K562 (cell line): ENCODE measurements at regions not wholly inside any gene's neighbourhood (a gene's known extent, or its start where the extent isn't known, plus 50 kb on each side); places are given as distances from the start of the nearest gene placed in this dataset.

Experiments
- ATAC-seq: fragments of 200-7000 bp; cut with Tn5 transposase; 3 replicates; pipeline ENCODE4 v1.9.1; 2020; ENCODE audit warnings: moderate library complexity
- BruUV-seq: library from RNA; stranded (reverse); fragments of 400-500 nt; replicated peaks from 2 replicates; lab custom pipeline; 2021; lab: Mats Ljungman, UMichigan
- CTCF ChIA-PET: fragments of 300-600 bp; formaldehyde crosslinking; extraction: SDS; loops from one replicate; lab custom pipeline; 2021; ENCODE audit warnings: low intra/inter-chr PET ratio; lab: Yijun Ruan, JAX
- POLR2A ChIA-PET: fragments of 300-600, 350-650 bp; sonication (Branson Sonifier 250); formaldehyde crosslinking; extraction: SDS; loops from one replicate; lab custom pipeline; 2021; ENCODE audit warnings: antibody characterized with exemption, inconsistent platforms; lab: Yijun Ruan, JAX
- DNase-seq, 4 experiments: peaks; one replicate each; pipeline versions ENCODE4 v3.0.0 to v3.0.0-alpha.2; 2011 to 2018; ENCODE audit warnings: low spot score in 3 of 4, mixed read lengths in 3 of 4; ENCODE audit errors: extremely low read depth in 1 of 4
- FAIRE-seq: peaks from 2 replicates; lab custom pipeline; 2011; peaks lifted over from hg19 to GRCh38; lab: Jason Lieb, UNC
- H2AFZ ChIP-seq: 2 replicates; pipeline ENCODE4 v1.6.0; 2011; ENCODE audit warnings: low read depth, low read length, control low read depth, inconsistent platforms
- H3K27ac ChIP-seq: fragments of 200-600 bp; 3 replicates; pipeline ENCODE4 v1.8.0; 2011; ENCODE audit warnings: low read depth, mild to moderate bottlenecking, control low read depth, inconsistent platforms, low read length, moderate library complexity, mixed read lengths; ENCODE audit errors: extremely low read depth
- H3K27me3 ChIP-seq, 2 experiments: fragments of 300-600 bp in 1 of 2; 2 replicates in 1 of 2; 3 replicates in 1 of 2; pipeline versions ENCODE4 v1.6.0 to v1.8.0; 2011; ENCODE audit warnings: inconsistent platforms in 2 of 2, low read length in 2 of 2, mild to moderate bottlenecking in 1 of 2, mixed read lengths in 1 of 2, moderate library complexity in 1 of 2; ENCODE audit not compliant: control insufficient read depth in 2 of 2, insufficient read depth in 2 of 2
- H3K36me3 ChIP-seq: fragments of 300-600 bp; 3 replicates; pipeline ENCODE4 v1.8.0; 2011; ENCODE audit warnings: mild to moderate bottlenecking, low read length, inconsistent platforms; ENCODE audit not compliant: control insufficient read depth, insufficient read depth
- H3K4me1 ChIP-seq, 2 experiments: fragments of 200-600 bp in 1 of 2; replicated peaks in 1 of 2; 2 replicates in 1 of 2; 3 replicates in 1 of 2; pipeline versions ENCODE4 v1.5.1 to v1.8.0; 2011; ENCODE audit warnings: inconsistent platforms in 2 of 2, low read length in 2 of 2, mild to moderate bottlenecking in 1 of 2, mixed read lengths in 1 of 2, moderate library complexity in 1 of 2; ENCODE audit not compliant: control insufficient read depth in 2 of 2, insufficient read depth in 2 of 2
- H3K4me2 ChIP-seq: 2 replicates; pipeline ENCODE4 v1.6.1; 2011; ENCODE audit warnings: low read length, control low read depth, inconsistent platforms, mixed read lengths; ENCODE audit not compliant: insufficient read depth
- H3K4me3 ChIP-seq: fragments of 200-600 bp; sonication (generic), shearing (Covaris generic); 2 replicates; pipeline ENCODE4 v1.5.1; 2016; ENCODE audit warnings: control low read depth, inconsistent platforms
- H3K79me2 ChIP-seq: fragments of 200-600 bp; 3 replicates; pipeline ENCODE4 v1.8.0; 2011; ENCODE audit warnings: low read length, inconsistent platforms; ENCODE audit not compliant: control insufficient read depth, insufficient read depth
- H3K9ac ChIP-seq, 2 experiments: 2 replicates each; pipeline versions ENCODE4 v1.6.0 to v1.6.1; 2011; ENCODE audit warnings: low read depth in 2 of 2, low read length in 2 of 2, control low read depth in 1 of 2, inconsistent platforms in 1 of 2, mild to moderate bottlenecking in 1 of 2, mixed read lengths in 1 of 2; ENCODE audit not compliant: insufficient read depth in 1 of 2
- H3K9me1 ChIP-seq: one replicate; pipeline ENCODE4 v1.6.0; 2011; ENCODE audit warnings: inconsistent platforms, mild to moderate bottlenecking, low read length, moderate library complexity; ENCODE audit not compliant: control insufficient read depth, insufficient read depth
- H3K9me3 ChIP-seq: replicated peaks from 2 replicates; pipeline ENCODE4 v1.5.1; 2011; ENCODE audit warnings: low read depth, low read length, inconsistent platforms; ENCODE audit not compliant: control insufficient read depth, insufficient read depth
- H4K20me1 ChIP-seq: replicated peaks from 2 replicates; pipeline ENCODE4 v1.6.1; 2011; ENCODE audit warnings: low read length, inconsistent platforms, mixed read lengths; ENCODE audit not compliant: control insufficient read depth, insufficient read depth
- EHMT2 ChIP-seq: fragments of 450-650 bp; IDR thresholded peaks from 2 replicates; pipeline ENCODE4 v1.6.1; 2018; ENCODE audit warnings: antibody characterized with exemption
- ERF ChIP-seq: fragments of 450-650 bp; formaldehyde crosslinking; IDR thresholded peaks from 2 replicates; pipeline ENCODE4 v1.4.0; 2020; ENCODE audit warnings: mild to moderate bottlenecking, mixed read lengths
- FOXK1 ChIP-seq: sonication (generic); formaldehyde crosslinking; IDR thresholded peaks from 2 replicates; pipeline ENCODE4 v1.8.0; 2022; ENCODE audit warnings: missing genetic modification reagents, mild to moderate bottlenecking, borderline replicate concordance
- JUN ChIP-seq, 2 experiments: sonication (generic) in 1 of 2; formaldehyde crosslinking in 1 of 2; IDR thresholded peaks; 2 replicates each; pipeline versions ENCODE4 v1.6.1 to v1.8.0; 2012 to 2022; ENCODE audit warnings: borderline replicate concordance in 2 of 2, mild to moderate bottlenecking in 2 of 2, improper control_type of control experiment in 1 of 2, low read depth in 1 of 2, low read length in 1 of 2, missing genetic modification reagents in 1 of 2
- L3MBTL2 ChIP-seq: fragments of 450-650 bp; IDR thresholded peaks from 2 replicates; pipeline ENCODE4 v1.6.1; 2016; ENCODE audit warnings: mild to moderate bottlenecking, moderate library complexity
- NEUROD1 ChIP-seq: fragments of 150-350 bp; IDR thresholded peaks from 2 replicates; pipeline ENCODE4 v1.6.1; 2014; ENCODE audit warnings: borderline replicate concordance, low read length, low read depth; ENCODE audit not compliant: partially characterized antibody
- POLR2B ChIP-seq: fragments of 450-650 bp; IDR thresholded peaks from 2 replicates; pipeline ENCODE4 v1.6.1; 2018; ENCODE audit warnings: low read depth; ENCODE audit not compliant: partially characterized antibody
- SIX5 ChIP-seq, 2 experiments: IDR thresholded peaks; 2 replicates each; pipeline ENCODE4 v1.6.1; 2011; ENCODE audit warnings: low read length in 2 of 2, borderline replicate concordance in 1 of 2, low read depth in 1 of 2, mild to moderate bottlenecking in 1 of 2, moderate library complexity in 1 of 2; ENCODE audit not compliant: insufficient read depth in 1 of 2
- TRIM24 ChIP-seq, 2 experiments: fragments of 450-650 bp; IDR thresholded peaks; 2 replicates each; pipeline ENCODE4 v1.6.1; 2016
- XRCC4 ChIP-seq: IDR thresholded peaks from one replicate; pipeline ENCODE4 v1.6.1; 2011; ENCODE audit not compliant: insufficient read depth, insufficient read length; ENCODE audit errors: extremely low read depth
- ZNF311 ChIP-seq: fragments of 250-450 bp; sonication (Bioruptor Pico); IDR thresholded peaks from 2 replicates; pipeline ENCODE4 v1.4.0; 2020; ENCODE audit warnings: mild to moderate bottlenecking, moderate library complexity
- WGBS: fragments of 100-300 bp; shearing (Covaris generic); methylation state at CpG from one replicate; pipeline ENCODE4 v1.1.6; 2016; ENCODE audit warnings: low coverage, mixed read lengths; ENCODE audit not compliant: insufficient coverage; ENCODE audit errors: missing lambda C conversion rate; 5-methylcytosine and 5-hydroxymethylcytosine counted together
- in situ Hi-C: fragments of 300-500 bp; cut with MboI; formaldehyde crosslinking; loops from 4 replicates; pipeline ENCODE4 v1.15.0; 2018; ENCODE audit warnings: inconsistent platforms, mixed read lengths
- intact Hi-C: fragments of 100-400 bp; cut with micrococcal nuclease; formaldehyde crosslinking; loops from 2 replicates; pipeline ENCODE4 v1.14.2; 2022
- TF ChIP-seq, protein P1 (sequence below): sonication (generic); formaldehyde crosslinking; IDR thresholded peaks from 2 replicates; pipeline ENCODE4 v1.8.1; 2022; ENCODE audit warnings: missing genetic modification reagents
- TF ChIP-seq, protein P2 (sequence below): sonication (generic); formaldehyde crosslinking; IDR thresholded peaks from 2 replicates; pipeline ENCODE4 v1.9.0; 2022; ENCODE audit warnings: mild to moderate bottlenecking, missing genetic modification reagents
- TF ChIP-seq, protein P3 (sequence below): fragments of 450-650 bp; formaldehyde crosslinking; IDR thresholded peaks from 2 replicates; pipeline ENCODE4 v1.4.0; 2020; ENCODE audit warnings: mild to moderate bottlenecking, moderate library complexity
- TF ChIP-seq, protein P4 (sequence below): IDR thresholded peaks from 2 replicates; pipeline ENCODE4 v1.6.1; 2011; ENCODE audit not compliant: insufficient read length; ENCODE audit errors: extremely low read depth
- TF ChIP-seq, protein P5 (sequence below): fragments of 450-650 bp; formaldehyde crosslinking; IDR thresholded peaks from 2 replicates; pipeline ENCODE4 v1.4.0; 2020; ENCODE audit warnings: mild to moderate bottlenecking, mixed read lengths

DNA sequence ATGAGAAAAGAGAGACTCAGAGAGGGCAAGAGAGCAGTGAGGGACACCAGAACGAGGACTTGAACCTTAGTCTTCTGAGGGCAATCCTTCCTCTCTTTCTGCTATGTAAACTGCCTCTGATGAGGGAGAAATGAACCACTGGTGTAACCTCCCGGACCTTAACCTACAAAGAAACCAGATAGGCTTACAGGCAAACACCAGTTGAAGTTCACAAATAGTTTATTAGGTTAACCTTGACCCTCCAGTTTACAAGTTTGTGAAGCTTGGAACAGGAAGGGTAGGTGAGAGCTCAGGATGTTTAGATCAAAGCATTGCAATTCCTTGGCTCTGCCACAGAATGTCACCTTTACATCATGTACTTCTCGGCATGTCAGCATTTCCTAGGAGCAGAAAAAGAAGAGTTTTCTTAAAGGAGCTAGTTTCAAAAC is 486.4 kb upstream of the SPRED2 start (continued):
- TF ChIP-seq SIX5 (IDR thresholded peaks at IDR 0.05; ENCODE audit: borderline replicate concordance in 1 of 2, insufficient read depth in 1 of 2, low read depth in 1 of 2, low read length in 2 of 2) (no peak), FOXK1 (CRISPR knock-in tag) (no peak)

DNA sequence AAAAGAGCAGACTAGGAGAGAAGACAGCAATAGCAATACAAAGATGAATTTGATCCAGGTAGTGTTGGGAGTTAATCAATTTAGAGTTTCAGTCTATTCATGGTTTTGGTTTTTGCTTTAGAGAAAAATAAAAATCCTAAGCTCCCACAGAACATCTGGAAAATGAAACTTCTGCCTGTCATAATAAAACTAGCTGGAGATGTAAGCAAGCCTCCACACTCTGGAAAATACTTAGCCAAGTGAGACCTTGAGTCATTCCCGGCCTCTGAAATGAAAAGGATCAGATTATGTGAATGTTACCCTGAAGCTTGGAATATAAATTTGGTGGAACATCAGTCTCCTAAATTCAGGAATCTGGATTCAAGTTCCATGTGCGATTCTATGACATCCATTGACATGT is 485.6 kb upstream of the SPRED2 start:
- Histone ChIP-seq H3K9me3 (no peaks in the 10 kb centered on the region), H3K9ac (no peak overlapping the region), H3K36me3 (no peaks in the 10 kb centered on the region), H3K9me1 (no peaks in the 10 kb centered on the region), H4K20me1 (no peaks in the 10 kb centered on the region), H3K27me3 (no peaks in the 10 kb centered on the region), H3K4me1 (peaks cover 5 to 10% of the 10 kb centered on the region in 2 experiments; a peak in 3 of 5 replicates), H3K4me2 (no peak overlapping the region), H2AFZ (no peak overlapping the region), H3K79me2 (no peaks in the 10 kb centered on the region), H3K27ac (no peak overlapping the region), H3K4me3 (no peak overlapping the region)
- 8% methylated on average over 2 of the region's 2 CpGs for whole genome bisulfite sequencing
- FAIRE-seq, result no peak
- no peak for DNase-seq
- ChIA-PET CTCF (no interaction called here), POLR2A (no interaction called here)
- ATAC-seq, result no peak
- in situ Hi-C loops (no loop called here), intact Hi-C loops (loop anchor here (10.0 kb wide), 1 partner anchor 657 kb away; no protein-coding TSS in a partner anchor)
- BruUV-seq, result no TSS peak
- TF ChIP-seq XRCC4 (no peak), POLR2B (no peak), L3MBTL2 (no peak), TRIM24 (IDR thresholded peaks at IDR 0.05) (no peak), ERF (CRISPR knock-in tag) (no peak), EHMT2 (no peak), NEUROD1 (no peak), ZNF311 (CRISPR knock-in tag) (no peak), JUN (IDR thresholded peaks at IDR 0.05; ENCODE audit: borderline replicate concordance, low read depth, low read length) (no peak), JUN (CRISPR knock-in tag; IDR thresholded peaks at IDR 0.05; ENCODE audit: borderline replicate concordance) (no peak)
- TF ChIP-seq, protein P1, sequence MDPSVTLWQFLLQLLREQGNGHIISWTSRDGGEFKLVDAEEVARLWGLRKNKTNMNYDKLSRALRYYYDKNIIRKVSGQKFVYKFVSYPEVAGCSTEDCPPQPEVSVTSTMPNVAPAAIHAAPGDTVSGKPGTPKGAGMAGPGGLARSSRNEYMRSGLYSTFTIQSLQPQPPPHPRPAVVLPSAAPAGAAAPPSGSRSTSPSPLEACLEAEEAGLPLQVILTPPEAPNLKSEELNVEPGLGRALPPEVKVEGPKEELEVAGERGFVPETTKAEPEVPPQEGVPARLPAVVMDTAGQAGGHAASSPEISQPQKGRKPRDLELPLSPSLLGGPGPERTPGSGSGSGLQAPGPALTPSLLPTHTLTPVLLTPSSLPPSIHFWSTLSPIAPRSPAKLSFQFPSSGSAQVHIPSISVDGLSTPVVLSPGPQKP, result no peak
- TF ChIP-seq, protein P2, sequence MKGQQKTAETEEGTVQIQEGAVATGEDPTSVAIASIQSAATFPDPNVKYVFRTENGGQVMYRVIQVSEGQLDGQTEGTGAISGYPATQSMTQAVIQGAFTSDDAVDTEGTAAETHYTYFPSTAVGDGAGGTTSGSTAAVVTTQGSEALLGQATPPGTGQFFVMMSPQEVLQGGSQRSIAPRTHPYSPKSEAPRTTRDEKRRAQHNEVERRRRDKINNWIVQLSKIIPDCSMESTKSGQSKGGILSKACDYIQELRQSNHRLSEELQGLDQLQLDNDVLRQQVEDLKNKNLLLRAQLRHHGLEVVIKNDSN (CRISPR knock-in tag), result no peak
- TF ChIP-seq, protein P3, sequence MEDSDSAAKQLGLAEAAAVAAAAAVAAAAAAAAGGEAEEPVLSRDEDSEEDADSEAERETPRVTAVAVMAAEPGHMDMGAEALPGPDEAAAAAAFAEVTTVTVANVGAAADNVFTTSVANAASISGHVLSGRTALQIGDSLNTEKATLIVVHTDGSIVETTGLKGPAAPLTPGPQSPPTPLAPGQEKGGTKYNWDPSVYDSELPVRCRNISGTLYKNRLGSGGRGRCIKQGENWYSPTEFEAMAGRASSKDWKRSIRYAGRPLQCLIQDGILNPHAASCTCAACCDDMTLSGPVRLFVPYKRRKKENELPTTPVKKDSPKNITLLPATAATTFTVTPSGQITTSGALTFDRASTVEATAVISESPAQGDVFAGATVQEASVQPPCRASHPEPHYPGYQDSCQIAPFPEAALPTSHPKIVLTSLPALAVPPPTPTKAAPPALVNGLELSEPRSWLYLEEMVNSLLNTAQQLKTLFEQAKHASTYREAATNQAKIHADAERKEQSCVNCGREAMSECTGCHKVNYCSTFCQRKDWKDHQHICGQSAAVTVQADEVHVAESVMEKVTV, result no peak
- TF ChIP-seq, protein P4, sequence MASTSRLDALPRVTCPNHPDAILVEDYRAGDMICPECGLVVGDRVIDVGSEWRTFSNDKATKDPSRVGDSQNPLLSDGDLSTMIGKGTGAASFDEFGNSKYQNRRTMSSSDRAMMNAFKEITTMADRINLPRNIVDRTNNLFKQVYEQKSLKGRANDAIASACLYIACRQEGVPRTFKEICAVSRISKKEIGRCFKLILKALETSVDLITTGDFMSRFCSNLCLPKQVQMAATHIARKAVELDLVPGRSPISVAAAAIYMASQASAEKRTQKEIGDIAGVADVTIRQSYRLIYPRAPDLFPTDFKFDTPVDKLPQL, result no peak
- TF ChIP-seq, protein P5, sequence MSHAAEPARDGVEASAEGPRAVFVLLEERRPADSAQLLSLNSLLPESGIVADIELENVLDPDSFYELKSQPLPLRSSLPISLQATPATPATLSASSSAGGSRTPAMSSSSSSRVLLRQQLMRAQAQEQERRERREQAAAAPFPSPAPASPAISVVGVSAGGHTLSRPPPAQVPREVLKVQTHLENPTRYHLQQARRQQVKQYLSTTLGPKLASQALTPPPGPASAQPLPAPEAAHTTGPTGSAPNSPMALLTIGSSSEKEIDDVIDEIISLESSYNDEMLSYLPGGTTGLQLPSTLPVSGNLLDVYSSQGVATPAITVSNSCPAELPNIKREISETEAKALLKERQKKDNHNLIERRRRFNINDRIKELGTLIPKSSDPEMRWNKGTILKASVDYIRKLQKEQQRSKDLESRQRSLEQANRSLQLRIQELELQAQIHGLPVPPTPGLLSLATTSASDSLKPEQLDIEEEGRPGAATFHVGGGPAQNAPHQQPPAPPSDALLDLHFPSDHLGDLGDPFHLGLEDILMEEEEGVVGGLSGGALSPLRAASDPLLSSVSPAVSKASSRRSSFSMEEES (CRISPR knock-in tag), result no peak
